Fibroblast of mammary gland (primary cell): ENCODE measurements at regions not wholly inside any gene's neighbourhood (a gene's known extent, or its start where the extent isn't known, plus 50 kb on each side); places are given as distances from the start of the nearest gene placed in this dataset.

Experiments
- DNase-seq: peaks from one replicate; pipeline ENCODE4 v3.0.0-alpha.2; 2010; ENCODE audit warnings: low read depth
- H3K4me3 ChIP-seq: 2 replicates; pipeline ENCODE4 v1.5.1; 2011; ENCODE audit warnings: low read depth, mild to moderate bottlenecking, low read length, moderate library complexity; ENCODE audit not compliant: control insufficient read depth
- CTCF ChIP-seq: conservative IDR thresholded peaks from 2 replicates; pipeline ENCODE4 v1.5.1; 2011; ENCODE audit warnings: low read depth, low read length, inconsistent platforms; ENCODE audit not compliant: control insufficient read depth, insufficient read depth

- TF ChIP-seq CTCF: no peak
These were observed 130.4 kb upstream of the MON1B start for GRCh38 chr16:77060614-77061013.

GRCh38 chr16:77062878-77063675 is 127.9 kb upstream of the MON1B start:
- no peak for DNase-seq
- TF ChIP-seq CTCF: no peak
- H3K4me3 ChIP-seq: no peak overlapping the region

More at GRCh38 chr16:77060614-77061013, 130.4 kb upstream of the MON1B start:
- DNase-seq: no peak
- H3K4me3 ChIP-seq: no peak overlapping the region

- DNase-seq: no peak
- TF ChIP-seq CTCF: no peak
- no peak overlapping the region for H3K4me3 ChIP-seq
These were observed 127.3 kb upstream of the MON1B start for GRCh38 chr16:77063676-77064016.

GRCh38 chr16:77064037-77064436 is 127.0 kb upstream of the MON1B start:
- H3K4me3 ChIP-seq: no peak overlapping the region
- no peak for DNase-seq
- no peak for TF ChIP-seq CTCF

GRCh38 chr16:77066896-77067496 is 124.0 kb upstream of the MON1B start:
- no peak for TF ChIP-seq CTCF
- DNase-seq: no peak
- no peak overlapping the region for H3K4me3 ChIP-seq

GRCh38 chr16:77067900-77068299 is 123.1 kb upstream of the MON1B start:
- no peak for TF ChIP-seq CTCF
- DNase-seq: no peak
- H3K4me3 ChIP-seq: no peak overlapping the region
